Astrocyte (in vitro differentiated cells and primary cell): ENCODE measurements at regions not wholly inside any gene's neighbourhood (a gene's known extent, or its start where the extent isn't known, plus 50 kb on each side); places are given as distances from the start of the nearest gene placed in this dataset.

ENCODE experiments used
- DNase-seq: peaks from one replicate; pipeline ENCODE4 v3.0.0-alpha.2; 2010; ENCODE audit warnings: low read depth
- FAIRE-seq: peaks from 2 replicates; lab custom pipeline; 2011; peaks lifted over from hg19 to GRCh38; lab: Jason Lieb, UNC
- H2AFZ ChIP-seq: 2 replicates; pipeline ENCODE4 v1.6.0; 2012; ENCODE audit warnings: low read depth, low read length, inconsistent platforms
- H3K27ac ChIP-seq: 2 replicates; pipeline ENCODE4 v1.5.1; 2011; ENCODE audit warnings: low read depth, low read length, inconsistent platforms
- H3K27me3 ChIP-seq: 2 replicates; pipeline ENCODE4 v1.6.0; 2011; ENCODE audit warnings: low read length, inconsistent platforms; ENCODE audit not compliant: insufficient read depth
- H3K36me3 ChIP-seq: 2 replicates; pipeline ENCODE4 v1.5.1; 2011; ENCODE audit warnings: low read length, inconsistent platforms; ENCODE audit not compliant: insufficient read depth
- H3K4me1 ChIP-seq: 2 replicates; pipeline ENCODE4 v1.5.1; 2011; ENCODE audit warnings: low read length, inconsistent platforms; ENCODE audit not compliant: insufficient read depth
- H3K4me2 ChIP-seq: 2 replicates; pipeline ENCODE4 v1.6.0; 2012; ENCODE audit warnings: low read length, inconsistent platforms
- H3K4me3 ChIP-seq: 2 replicates; pipeline ENCODE4 v1.5.1; 2011; ENCODE audit warnings: low read depth, mild to moderate bottlenecking, low read length, inconsistent platforms; ENCODE audit not compliant: insufficient read depth
- H3K79me2 ChIP-seq: 2 replicates; pipeline ENCODE4 v1.6.0; 2012; ENCODE audit warnings: mild to moderate bottlenecking, low read length, inconsistent platforms; ENCODE audit not compliant: insufficient read depth
- H3K9ac ChIP-seq: 2 replicates; pipeline ENCODE4 v1.6.0; 2012; ENCODE audit warnings: mild to moderate bottlenecking, low read length, inconsistent platforms
- H3K9me3 ChIP-seq: 2 replicates; pipeline ENCODE4 v1.5.1; 2012; ENCODE audit warnings: low read depth, mild to moderate bottlenecking, low read length, inconsistent platforms; ENCODE audit not compliant: insufficient read depth
- H4K20me1 ChIP-seq: 2 replicates; pipeline ENCODE4 v1.6.0; 2012; ENCODE audit warnings: low read length, inconsistent platforms; ENCODE audit not compliant: insufficient read depth
- H3K27ac Mint-ChIP-seq: one replicate; pipeline ENCODE4 v1.8.0; 2021; ENCODE audit warnings: mild to moderate bottlenecking, mixed read lengths; ENCODE audit not compliant: unreplicated experiment
- H3K27me3 Mint-ChIP-seq: one replicate; pipeline ENCODE4 v1.8.0; 2021; ENCODE audit warnings: low read depth, mixed read lengths; ENCODE audit not compliant: unreplicated experiment
- H3K36me3 Mint-ChIP-seq: one replicate; pipeline ENCODE4 v1.8.0; 2021; ENCODE audit warnings: low read depth, mixed read lengths; ENCODE audit not compliant: unreplicated experiment
- H3K4me1 Mint-ChIP-seq: one replicate; pipeline ENCODE4 v1.8.0; 2021; ENCODE audit warnings: low read depth, mixed read lengths; ENCODE audit not compliant: unreplicated experiment
- H3K4me3 Mint-ChIP-seq: one replicate; pipeline ENCODE4 v1.8.0; 2021; ENCODE audit warnings: mild to moderate bottlenecking, moderate library complexity, mixed read lengths; ENCODE audit not compliant: unreplicated experiment
- H3K9me3 Mint-ChIP-seq: one replicate; pipeline ENCODE4 v1.8.0; 2021; ENCODE audit warnings: mild to moderate bottlenecking, mixed read lengths; ENCODE audit not compliant: unreplicated experiment
- CTCF ChIP-seq: IDR thresholded peaks from 2 replicates; pipeline ENCODE4 v1.5.1; 2011; ENCODE audit warnings: low read depth, mild to moderate bottlenecking, inconsistent platforms, low read length, moderate library complexity; ENCODE audit not compliant: insufficient read depth
- EZH2 ChIP-seq: IDR thresholded peaks from 2 replicates; pipeline ENCODE4 v1.6.1; 2012; ENCODE audit warnings: mild to moderate bottlenecking, low read length, inconsistent platforms; ENCODE audit not compliant: insufficient read depth

GRCh38 chr4:169885893-169886292 lies 128.1 kb upstream of the HPF1 start:
- H3K36me3 Mint-ChIP-seq: no peaks in the 10 kb centered on the region
- H3K27me3 ChIP-seq: no peaks in the 10 kb centered on the region
- H3K4me1 ChIP-seq: no peaks in the 10 kb centered on the region
- H3K9ac ChIP-seq: no peak overlapping the region
- no peak overlapping the region for H3K27ac Mint-ChIP-seq
- H3K4me3 ChIP-seq: no peak overlapping the region
- no peaks in the 10 kb centered on the region for H4K20me1 ChIP-seq
- H3K4me2 ChIP-seq: no peak overlapping the region
- H3K36me3 ChIP-seq: no peaks in the 10 kb centered on the region
- FAIRE-seq (no peak), DNase-seq (no peak)
- H3K9me3 Mint-ChIP-seq: peaks cover 2% of the 10 kb centered on the region
- no peaks in the 10 kb centered on the region for H3K9me3 ChIP-seq
- H3K4me3 Mint-ChIP-seq: no peak overlapping the region
- H2AFZ ChIP-seq: no peak overlapping the region
- H3K27ac ChIP-seq: no peak overlapping the region
- H3K27me3 Mint-ChIP-seq: no peaks in the 10 kb centered on the region
- no peaks in the 10 kb centered on the region for H3K79me2 ChIP-seq
- no peak for TF ChIP-seq EZH2
- no peak for TF ChIP-seq CTCF
- H3K4me1 Mint-ChIP-seq: no peaks in the 10 kb centered on the region

GRCh38 chr4:169881769-169882168 lies 124.0 kb upstream of the HPF1 start:
- H3K36me3 Mint-ChIP-seq: no peaks in the 10 kb centered on the region
- no peak overlapping the region for H3K4me2 ChIP-seq
- no peak overlapping the region for H3K27ac Mint-ChIP-seq
- H4K20me1 ChIP-seq: no peaks in the 10 kb centered on the region
- H2AFZ ChIP-seq: no peak overlapping the region
- DNase-seq: no peak
- no peak overlapping the region for H3K9ac ChIP-seq
- FAIRE-seq: no peak
- H3K4me1 Mint-ChIP-seq: no peaks in the 10 kb centered on the region
- no peaks in the 10 kb centered on the region for H3K9me3 Mint-ChIP-seq
- peaks cover 4% of the 10 kb centered on the region for H3K27me3 Mint-ChIP-seq
- no peak overlapping the region for H3K4me3 Mint-ChIP-seq
- no peak overlapping the region for H3K4me3 ChIP-seq
- no peaks in the 10 kb centered on the region for H3K79me2 ChIP-seq
- H3K4me1 ChIP-seq: no peaks in the 10 kb centered on the region
- no peak for TF ChIP-seq CTCF
- no peak for TF ChIP-seq EZH2
- no peak overlapping the region for H3K27ac ChIP-seq
- no peaks in the 10 kb centered on the region for H3K9me3 ChIP-seq
- no peaks in the 10 kb centered on the region for H3K27me3 ChIP-seq
- no peaks in the 10 kb centered on the region for H3K36me3 ChIP-seq

GRCh38 chr4:169870507-169870906 lies 112.8 kb upstream of the HPF1 start:
- H2AFZ ChIP-seq: no peak overlapping the region
- no peaks in the 10 kb centered on the region for H3K79me2 ChIP-seq

More at GRCh38 chr4:169870507-169870906, 112.8 kb upstream of the HPF1 start:
- H4K20me1 ChIP-seq: no peaks in the 10 kb centered on the region
- Mint-ChIP-seq H3K36me3 (no peaks in the 10 kb centered on the region), H3K9me3 (no peaks in the 10 kb centered on the region), H3K27me3 (no peaks in the 10 kb centered on the region), H3K4me1 (no peaks in the 10 kb centered on the region), H3K4me3 (no peak overlapping the region), H3K27ac (no peak overlapping the region)
- H3K27me3 ChIP-seq: no peaks in the 10 kb centered on the region
- H3K4me1 ChIP-seq: no peaks in the 10 kb centered on the region
- no peaks in the 10 kb centered on the region for H3K36me3 ChIP-seq
- FAIRE-seq (no peak), DNase-seq (no peak)
- no peak overlapping the region for H3K9ac ChIP-seq
- H3K27ac ChIP-seq: no peak overlapping the region
- H3K4me2 ChIP-seq: no peak overlapping the region
- H3K4me3 ChIP-seq: no peak overlapping the region
- no peak for TF ChIP-seq CTCF
- TF ChIP-seq EZH2: no peak
- H3K9me3 ChIP-seq: no peaks in the 10 kb centered on the region
